H4 (cell line): ENCODE measurements at regions not wholly inside any gene's neighbourhood (a gene's known extent, or its start where the extent isn't known, plus 50 kb on each side); places are given as distances from the start of the nearest gene placed in this dataset.

Experiments used
- DNase-seq: peaks from one replicate; pipeline ENCODE4 v3.0.0-alpha.2; 2015; ENCODE audit warnings: low spot score

DNA sequence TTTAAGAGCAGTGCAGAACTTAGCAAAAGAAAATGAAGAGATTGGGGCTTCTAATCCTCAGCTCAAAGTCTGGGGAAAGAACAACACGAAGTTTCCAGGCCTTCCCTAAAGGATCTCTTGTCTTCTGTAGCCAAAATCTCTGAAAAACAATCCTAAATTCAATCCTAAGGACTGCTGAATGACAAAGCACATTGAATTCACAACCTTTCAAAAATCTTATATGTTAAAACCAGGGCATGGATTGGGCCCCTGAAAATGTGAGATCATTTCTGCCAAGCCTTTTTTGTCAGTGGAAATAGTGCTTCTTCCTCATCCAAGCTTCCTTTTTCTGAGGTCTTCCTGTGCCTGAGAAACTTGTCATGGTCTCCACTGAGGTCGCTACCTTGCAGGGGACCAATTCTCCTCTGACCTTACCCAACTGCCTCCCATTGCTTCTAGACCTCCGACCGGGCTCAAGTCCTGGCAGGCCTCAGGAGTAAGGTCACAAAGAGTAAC is 126.2 kb upstream of the ARID1B start:
- DNase-seq: no peak

DNA sequence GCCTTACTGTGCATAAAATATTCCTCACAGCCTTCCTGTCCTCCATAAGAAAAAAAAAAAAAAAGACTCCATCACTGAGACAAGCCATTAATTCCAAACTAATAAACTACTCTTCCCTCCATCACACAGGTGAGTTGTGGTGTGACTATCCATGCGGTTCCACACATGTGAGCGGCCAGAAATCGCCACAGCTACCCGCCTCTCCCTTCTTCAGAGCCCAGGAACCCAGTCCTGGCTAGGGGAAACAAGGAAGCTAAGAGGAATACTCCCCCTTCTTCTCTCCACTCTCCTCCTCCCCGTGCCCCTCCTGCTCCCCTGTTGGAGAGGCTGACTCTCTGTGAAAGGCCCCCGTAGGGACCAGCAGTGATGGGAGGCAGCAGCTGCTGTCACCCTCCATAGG is 128.6 kb upstream of the ARID1B start:
- no peak for DNase-seq

DNA sequence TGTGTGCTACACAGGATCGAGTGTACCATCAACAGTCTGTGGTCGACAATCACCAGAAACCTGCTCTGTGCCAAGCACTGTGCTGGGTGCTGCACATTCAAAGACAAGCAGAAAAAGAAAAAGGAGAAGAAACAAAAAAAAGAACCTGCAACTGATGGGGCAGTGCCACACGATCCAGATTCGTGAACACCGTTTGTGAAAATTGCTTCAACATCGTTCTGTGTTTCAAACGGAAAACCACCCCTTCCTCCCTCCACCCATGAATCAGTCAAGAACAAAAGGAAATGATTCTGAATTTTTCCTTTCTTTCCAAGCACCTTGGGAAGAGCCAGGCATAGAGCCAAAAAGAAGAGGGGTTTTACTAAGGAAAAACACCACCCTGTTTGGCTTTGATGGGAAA is 129.2 kb upstream of the ARID1B start:
- no peak for DNase-seq

DNA sequence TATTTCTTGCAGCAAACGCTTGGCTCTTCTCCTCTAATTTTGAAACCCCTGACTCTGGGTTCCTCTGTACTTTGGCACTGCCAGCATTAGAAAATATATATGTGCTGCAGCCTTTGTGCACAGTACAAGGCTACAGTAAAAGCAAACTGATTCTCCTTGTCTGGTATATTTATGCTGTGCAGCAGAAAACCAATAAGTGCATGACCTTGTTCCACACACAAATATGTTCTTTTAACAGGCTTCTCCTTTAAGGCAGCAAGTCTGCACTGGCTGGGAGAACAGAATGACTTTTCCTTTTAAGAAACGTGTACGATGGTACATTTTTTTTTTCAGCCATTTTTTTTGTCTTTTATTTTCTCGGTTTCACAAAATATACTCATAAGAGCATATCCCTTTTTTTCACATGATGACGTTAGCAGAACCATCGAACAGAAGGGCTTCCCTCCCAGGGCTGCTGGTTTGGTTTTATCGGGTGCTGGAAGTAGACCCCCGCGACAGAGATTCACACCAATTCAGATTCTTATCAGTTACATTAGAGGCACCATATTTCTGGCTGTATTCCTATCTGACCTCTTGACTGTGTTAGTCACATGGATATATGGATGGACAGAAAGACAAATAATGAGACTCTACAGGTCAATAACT is 129.9 kb upstream of the ARID1B start:
- no peak for DNase-seq

DNA sequence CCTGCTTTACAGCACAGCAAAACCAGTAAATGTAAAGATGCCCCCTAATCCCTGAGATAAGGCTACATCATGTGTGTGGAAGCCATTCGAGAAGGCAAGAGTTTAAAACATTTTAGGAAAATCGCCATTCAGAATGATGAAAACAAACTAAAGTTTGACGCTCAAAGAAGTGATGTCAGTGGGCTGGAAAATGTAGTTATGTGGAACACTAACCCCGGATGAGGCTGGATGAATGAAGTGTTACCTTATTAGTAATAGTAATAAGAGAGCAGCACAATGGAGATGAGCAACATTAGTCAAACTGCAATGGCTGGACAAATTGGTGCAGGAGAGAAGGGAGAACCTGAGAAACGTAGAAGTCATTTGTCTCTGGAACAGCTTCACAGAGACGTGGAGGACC is 130.7 kb upstream of the ARID1B start:
- no peak for DNase-seq

DNA sequence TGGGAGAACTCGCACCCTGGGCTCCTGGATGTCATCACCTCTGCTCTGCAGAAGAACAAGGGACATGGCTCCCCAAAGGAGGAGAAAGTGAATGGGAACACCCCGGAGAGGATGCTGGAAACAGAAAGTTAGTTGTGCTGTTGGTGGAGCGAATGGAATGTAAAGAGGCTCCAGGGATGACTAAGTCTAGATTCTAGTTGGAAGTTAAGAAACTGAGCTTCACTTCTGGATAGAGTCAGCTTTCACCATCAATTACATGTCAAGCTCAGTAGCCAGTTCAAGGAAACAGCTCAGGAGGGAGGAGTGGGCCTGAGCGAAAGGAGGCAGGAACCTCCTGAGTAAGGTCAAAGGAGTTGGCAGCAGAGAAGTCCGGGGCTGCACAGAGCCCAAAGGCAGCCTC is 132.1 kb upstream of the ARID1B start:
- DNase-seq: no peak

DNA sequence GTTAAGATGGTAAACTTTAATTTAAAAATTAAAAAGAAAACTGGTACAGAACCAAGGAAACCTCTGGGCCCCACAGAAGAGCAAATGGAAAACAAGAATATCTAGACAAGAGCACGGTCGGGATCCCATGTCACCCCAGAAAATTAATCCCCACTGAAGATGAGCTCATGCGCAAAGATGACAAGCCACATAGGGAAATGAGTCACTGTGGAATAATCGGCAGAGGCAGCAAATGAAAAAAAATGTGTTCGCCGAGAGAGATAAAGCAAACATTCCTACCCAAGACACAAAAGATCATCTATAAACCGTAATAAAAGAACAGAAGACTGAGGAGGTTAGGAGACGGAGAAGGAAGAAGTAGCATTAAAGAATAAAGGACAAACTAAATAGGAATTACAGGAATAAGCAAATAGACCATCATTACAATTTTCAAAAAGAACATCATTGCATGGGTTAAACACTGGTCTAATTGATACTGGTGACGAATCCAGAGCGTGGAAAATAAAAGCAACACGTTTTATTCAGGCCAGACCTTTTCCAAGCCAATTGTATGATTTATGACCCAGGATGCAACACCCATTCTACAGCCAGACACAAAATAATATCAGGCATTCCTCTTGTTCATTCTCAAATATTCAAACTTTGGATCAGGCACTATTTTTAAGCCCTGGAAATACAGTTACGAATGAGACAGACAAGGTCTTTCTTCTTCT is 138.0 kb upstream of the ARID1B start:
- no peak for DNase-seq

DNA sequence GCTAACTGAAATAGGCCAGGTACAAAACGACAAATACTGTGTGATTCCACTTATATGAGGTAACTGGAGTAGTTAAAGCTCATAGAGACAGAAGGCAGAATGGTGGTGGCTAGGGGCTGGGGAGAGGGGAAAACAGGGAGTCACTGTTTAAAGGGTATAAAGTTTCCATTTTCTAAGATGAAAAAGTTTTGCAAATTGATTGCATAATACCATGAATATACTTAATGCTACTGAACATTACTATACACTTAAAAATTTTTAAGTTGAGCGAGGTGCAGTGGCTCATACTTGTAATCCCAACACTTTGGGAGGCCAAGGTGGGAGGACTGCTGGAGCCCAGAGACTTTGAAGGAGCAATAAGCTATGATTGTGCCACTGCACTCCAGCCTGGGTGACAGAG is 138.6 kb upstream of the ARID1B start:
- DNase-seq: no peak

DNA sequence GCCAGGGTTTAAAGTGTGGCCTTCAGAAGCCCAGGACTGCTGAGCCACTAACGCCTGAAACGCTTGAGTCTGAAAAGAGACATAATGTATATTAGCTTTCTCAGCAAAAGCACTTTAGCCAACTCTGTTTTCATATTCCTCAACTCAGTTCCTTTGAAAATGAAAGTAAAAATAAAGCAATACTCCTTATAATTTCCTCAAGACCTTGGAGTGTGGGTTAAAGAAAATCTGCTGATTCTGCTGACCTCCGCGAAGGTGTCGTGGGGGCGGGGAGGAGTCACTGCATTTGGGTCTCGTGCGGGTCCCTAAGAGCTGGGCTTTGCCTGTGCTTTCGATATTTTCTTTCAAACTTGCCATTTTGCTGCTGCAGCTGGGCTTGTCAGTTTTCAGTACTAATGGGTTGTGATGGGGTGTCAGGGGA is 142.2 kb upstream of the ARID1B start:
- no peak for DNase-seq

DNA sequence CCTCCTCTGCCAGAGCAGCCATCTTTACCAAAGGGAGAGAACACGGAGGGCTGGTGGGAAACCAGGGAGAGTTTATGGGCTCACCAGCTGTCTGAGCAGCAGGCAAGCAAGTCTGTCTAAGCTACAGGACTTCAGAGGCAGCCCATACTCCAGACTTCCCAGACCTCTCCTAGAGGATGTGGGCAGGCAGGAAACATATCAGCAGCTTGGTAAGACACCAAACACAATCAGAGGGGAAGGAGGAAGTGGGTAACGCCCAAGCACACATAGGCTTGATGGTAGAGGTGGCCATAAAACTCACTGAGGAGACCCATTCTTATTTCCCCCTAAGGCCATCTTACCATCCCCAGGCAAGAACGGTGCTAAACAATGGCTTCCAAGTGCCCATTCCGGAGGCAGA is 143.1 kb upstream of the ARID1B start:
- no peak for DNase-seq

DNA sequence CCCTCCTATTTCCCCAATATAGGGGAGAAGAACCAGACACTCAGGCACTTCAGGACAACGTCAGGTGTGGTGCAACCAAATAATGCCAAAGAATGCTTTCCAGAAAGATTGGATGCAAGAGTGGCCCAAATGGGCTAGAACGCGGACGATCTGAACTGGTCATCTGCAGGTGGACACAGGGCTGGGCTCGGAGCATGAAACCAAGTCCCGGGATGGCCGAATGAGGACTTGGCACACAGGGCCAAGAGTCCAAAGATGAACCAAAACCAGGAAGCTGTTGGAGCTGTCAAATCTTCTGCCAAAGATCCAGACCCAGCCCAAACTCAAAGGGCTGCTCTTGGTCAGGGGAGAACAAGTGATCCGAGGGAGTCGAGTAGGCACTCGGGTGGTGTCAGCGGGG is 143.9 kb upstream of the ARID1B start:
- no peak for DNase-seq

DNA sequence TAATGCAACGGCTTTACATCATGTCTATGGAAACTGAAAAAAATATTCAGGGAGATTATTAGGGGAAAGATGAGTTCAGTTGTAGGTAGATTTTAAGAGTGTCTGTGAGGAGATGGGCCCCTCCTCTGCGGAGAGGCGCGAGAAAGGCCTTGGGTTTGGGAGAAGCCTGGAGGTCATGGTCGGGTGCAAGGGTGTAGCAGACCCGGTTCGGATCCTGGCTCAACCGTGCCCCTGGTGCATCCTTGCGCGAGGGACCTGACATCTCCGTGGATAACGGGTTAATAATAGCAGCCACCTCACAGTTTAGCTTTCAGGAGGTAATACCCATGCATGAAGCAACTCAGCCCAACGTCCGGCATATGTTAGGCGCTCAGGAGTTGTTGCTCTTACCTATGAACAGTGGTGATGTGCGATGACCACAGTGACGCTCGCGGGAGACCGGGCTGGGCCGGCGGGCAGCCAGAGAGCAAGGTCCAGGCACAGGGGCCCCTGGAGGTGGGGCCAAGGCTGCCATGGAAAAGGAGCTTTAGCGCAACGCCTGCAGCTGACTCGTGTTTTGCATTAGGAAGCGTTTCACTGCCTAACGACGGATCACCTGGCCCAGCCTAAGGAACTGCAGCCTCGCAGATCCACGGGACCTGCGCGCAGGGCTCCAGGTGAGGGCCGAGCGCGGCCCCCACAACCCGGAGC is 146.4 kb upstream of the ARID1B start:
- no peak for DNase-seq

DNA sequence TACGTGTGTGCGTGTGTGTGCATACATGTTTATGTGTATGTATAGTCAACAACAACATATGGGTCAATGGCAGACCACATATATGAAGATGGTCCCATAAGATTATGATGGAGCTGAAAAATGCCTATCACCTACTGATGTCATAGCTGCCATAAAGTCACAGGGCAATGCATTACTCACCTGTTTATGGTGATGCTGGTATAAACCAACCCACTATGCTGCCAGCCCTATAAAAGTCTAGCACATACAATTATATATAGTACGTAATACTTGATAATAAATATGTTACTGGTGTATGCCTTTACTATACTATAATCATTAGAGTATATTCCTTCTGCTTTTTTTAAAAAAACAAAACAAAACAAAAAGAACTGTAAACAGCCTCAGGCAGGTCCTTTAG is 148.4 kb upstream of the ARID1B start:
- DNase-seq: no peak

DNA sequence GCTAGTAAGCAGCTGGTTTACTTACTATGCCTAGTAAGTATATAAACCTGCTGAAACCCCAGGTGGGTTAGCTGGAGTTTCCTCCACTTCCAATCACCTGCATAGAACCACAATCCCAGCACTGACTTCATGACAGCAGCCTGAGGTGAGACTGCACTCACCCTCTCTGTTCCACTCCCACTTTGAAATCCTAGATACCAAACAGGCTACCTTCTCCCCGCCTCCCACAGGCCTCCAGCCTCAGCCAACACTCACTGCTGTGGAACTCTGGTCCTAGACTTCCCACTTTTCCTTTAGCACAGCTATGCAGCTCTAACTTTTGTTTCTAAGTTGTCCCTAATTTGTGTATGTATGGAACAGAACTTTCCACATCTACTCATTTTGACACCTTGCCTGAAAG is 149.7 kb upstream of the ARID1B start:
- no peak for DNase-seq

DNA sequence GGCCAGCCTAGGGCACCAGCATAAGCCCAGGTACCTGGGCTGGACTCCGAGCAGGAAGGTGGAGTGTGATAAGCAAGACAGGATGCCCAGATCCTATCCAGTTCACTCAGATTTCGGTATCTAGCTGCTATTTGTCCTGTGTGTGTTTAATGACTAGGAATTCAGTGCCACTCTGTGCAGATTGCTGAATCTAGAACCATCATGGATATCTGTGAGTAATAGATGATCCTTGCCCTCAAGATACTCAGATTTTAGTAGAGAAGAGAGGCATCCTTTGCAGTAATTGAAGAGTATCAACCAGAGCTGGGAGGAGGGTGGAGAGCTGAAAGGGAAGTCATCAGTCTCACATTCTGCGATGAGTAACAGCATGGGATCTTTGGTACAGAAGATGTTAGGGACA is 155.0 kb upstream of the ARID1B start:
- DNase-seq: no peak

DNA sequence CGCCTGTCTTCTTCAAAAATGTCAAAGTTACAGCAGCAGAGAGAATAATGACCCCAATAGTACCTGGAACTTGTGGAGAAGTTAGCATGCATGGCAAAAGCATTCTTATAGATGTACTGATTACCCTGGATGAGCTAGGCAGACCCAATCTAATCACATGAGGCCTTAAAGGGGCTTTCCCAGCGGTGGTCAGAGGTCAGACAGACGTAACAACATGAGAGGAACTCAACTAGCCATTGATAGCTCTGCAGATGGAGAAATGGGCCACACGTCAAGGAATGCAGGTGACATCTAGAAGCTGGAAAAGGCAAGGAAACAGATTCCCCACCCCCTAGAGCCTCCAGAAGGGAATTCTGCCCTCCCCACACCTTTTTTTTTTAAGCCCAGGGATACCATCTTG is 156.8 kb upstream of the ARID1B start:
- no peak for DNase-seq

DNA sequence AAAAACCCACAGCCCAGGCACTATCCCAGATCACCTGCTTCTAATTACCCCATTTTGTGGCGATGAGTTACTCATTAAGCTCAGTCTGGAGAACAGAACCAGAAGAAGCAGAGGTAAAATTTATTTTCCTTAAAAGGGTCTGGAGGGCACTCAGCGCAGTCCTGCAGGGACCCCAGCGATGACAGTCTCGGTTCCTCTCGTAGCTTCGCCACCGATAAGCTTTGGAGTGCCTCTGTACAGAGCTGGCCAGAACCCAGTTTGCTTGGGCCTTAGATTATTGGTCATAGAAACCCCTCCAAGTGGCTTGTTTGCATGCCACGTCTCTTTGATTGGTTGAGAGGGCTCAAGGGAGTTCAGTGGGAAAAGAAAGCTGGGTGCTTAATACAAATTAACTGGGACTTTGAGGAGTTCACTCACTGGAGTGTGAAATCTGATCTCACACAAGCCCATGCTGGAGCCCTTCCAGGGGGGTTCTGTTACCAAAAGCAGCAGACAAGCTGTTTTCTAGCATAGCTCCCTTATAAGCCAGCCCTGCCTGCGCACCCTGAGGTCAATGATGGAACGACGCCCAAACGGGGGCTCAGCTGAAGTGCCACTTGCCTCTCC is 158.5 kb upstream of the ARID1B start:
- no peak for DNase-seq

DNA sequence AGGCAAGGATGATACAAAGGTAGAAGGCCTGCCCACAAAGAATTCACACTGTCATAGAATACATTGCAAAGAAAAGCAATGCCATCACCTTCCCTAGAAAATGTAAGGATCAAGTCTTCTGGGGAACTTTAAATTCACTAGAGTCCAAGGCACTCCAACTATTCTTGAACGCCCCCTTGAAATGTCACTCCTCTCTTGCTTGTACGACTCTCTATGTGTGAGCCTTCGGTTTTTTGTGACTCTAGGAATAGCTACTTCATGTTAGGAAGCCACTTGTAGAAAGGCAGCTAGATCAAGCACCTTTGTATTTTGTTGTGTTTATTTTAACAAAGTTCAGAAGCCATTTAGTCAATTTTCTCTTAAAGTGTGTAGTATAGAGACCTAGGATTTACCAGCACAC is 159.2 kb upstream of the ARID1B start:
- DNase-seq: no peak

DNA sequence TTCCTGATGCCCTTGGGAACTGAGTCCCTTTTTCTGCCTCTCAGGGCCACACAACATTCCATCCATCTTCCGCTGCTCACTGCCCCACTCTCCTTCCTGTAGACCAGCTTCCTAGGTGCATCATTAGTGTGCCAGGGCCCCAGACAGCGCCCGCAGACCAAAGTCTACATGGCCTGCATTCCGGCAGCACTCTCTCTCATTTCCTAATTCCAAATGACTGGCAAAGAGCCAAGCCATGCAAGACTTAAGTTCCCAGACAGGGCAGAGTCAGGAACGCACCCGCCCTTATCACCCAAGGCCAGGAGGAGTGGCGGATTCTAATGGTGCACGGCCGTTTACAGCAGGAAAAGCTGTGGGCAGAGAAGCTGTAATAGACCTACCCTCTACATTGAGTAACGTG is 159.8 kb upstream of the ARID1B start:
- DNase-seq: no peak

DNA sequence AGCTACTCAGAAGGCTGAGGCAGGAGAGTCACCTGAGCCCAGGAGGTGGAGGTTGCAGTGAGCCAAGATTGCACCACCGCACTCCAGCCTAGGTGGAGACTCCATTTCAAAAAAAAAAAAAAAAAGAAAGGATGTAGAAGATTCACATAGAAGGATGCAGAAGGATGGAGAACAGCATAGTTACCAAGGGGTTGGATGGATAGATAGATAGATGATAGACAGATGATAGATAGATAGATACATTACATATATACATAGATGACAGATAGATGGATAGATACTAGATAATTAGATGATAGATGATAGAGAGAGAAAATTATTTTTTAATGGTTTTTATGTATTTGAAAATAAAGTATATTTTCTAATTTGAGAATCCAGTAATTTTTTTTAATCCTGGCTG is 160.7 kb upstream of the ARID1B start:
- no peak for DNase-seq

DNA sequence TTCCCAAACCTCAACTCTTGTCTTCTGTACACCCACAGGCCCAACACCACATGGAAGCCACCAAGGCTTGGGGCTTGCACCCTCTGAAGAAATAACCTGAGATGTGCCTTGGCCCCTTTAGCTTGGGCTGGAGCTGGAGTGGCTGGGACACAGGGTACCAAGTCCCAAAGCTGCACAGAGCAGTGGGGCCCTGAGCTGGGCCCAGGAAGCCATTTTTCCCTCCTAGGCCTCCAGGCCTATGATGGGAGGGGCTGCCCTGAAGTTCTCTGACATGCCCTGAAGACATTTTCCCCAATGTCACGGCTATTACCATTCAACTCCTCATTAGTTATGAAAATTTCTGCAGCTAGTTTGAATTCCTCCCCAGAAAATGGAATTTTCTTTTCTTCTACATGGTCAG is 163.2 kb upstream of the ARID1B start:
- no peak for DNase-seq

DNA sequence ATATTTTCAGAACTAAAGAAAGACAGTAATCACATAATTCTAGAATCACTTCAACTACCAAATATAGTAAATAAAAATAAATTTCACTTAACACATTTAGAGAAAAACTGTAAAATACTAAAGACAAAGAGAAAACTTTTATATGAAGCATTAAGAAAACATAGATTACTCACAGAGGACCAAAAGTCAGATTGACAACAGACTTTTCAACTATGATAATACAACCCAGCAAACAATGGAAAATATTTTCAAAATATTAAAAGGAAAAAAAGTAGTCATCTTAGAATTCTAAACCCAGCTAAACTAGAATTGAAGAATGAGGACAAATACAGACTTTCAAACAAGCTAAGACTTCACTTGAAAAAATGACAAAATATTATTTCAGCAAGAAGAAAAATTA is 164.8 kb upstream of the ARID1B start:
- no peak for DNase-seq

DNA sequence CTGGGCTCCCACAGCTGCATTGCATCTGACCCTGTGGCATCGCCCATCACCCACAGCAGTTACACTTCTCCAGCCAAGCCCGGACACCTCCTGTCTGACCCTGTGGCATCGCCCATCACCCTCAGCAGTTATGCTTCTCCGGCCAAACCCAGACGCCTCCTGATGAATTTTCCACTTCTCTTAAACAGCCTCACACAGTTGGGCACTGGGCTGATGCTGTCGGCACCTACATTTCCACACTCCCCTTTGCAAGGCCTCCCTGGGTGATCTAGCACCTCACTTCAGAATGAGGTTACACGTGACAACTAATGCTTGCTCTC is 175.2 kb upstream of the ARID1B start:
- DNase-seq: no peak
